Trophoblast cell (in vitro differentiated cells and primary cell): ENCODE measurements at regions not wholly inside any gene's neighbourhood (a gene's known extent, or its start where the extent isn't known, plus 50 kb on each side); places are given as distances from the start of the nearest gene placed in this dataset.

ENCODE experiments used
- DNase-seq, 2 donors: peaks; one replicate each; pipeline ENCODE4 v3.0.0-alpha.2; 2016
- H2AFZ ChIP-seq: 2 replicates; pipeline ENCODE4 v1.6.1; 2013; ENCODE audit warnings: low read length, moderate library complexity, mild to moderate bottlenecking; ENCODE audit not compliant: insufficient read depth, poor library complexity
- H2AK5ac ChIP-seq: 2 replicates; pipeline ENCODE4 v1.6.1; 2013; ENCODE audit warnings: mild to moderate bottlenecking, low read length
- H2BK120ac ChIP-seq: 2 replicates; pipeline ENCODE4 v1.6.1; 2013; ENCODE audit warnings: low read length, mild to moderate bottlenecking, moderate library complexity; ENCODE audit not compliant: insufficient read depth, poor library complexity
- H2BK12ac ChIP-seq: 2 replicates; pipeline ENCODE4 v1.6.1; 2013; ENCODE audit warnings: mild to moderate bottlenecking, low read length, moderate library complexity
- H2BK5ac ChIP-seq: 2 replicates; pipeline ENCODE4 v1.6.1; 2013; ENCODE audit warnings: low read length, low read depth, moderate library complexity, mild to moderate bottlenecking; ENCODE audit not compliant: poor library complexity
- H3K14ac ChIP-seq: 2 replicates; pipeline ENCODE4 v1.6.1; 2013; ENCODE audit warnings: mild to moderate bottlenecking, low read length
- H3K18ac ChIP-seq: 2 replicates; pipeline ENCODE4 v1.6.1; 2013; ENCODE audit warnings: mild to moderate bottlenecking, low read length
- H3K23ac ChIP-seq: 2 replicates; pipeline ENCODE4 v1.6.1; 2013; ENCODE audit warnings: low read length
- H3K27ac ChIP-seq: 2 replicates; pipeline ENCODE4 v1.5.1; 2013; ENCODE audit warnings: low read depth, mild to moderate bottlenecking, inconsistent platforms, low read length, moderate library complexity
- H3K27me3 ChIP-seq: 2 replicates; pipeline ENCODE4 v1.6.1; 2013; ENCODE audit warnings: inconsistent platforms, mild to moderate bottlenecking, low read length, moderate library complexity; ENCODE audit not compliant: insufficient read depth
- H3K36me3 ChIP-seq, 2 experiments: 1 replicate in 1 of 2; 2 replicates in 1 of 2; pipeline ENCODE4 v1.6.1; 2013; ENCODE audit warnings: low read length in 2 of 2, mild to moderate bottlenecking in 2 of 2, moderate library complexity in 1 of 2; ENCODE audit not compliant: insufficient read depth in 2 of 2, control insufficient read depth in 1 of 2
- H3K4ac ChIP-seq: 2 replicates; pipeline ENCODE4 v1.6.1; 2013; ENCODE audit warnings: low read depth, mild to moderate bottlenecking, low read length, moderate library complexity
- H3K4me1 ChIP-seq, 2 experiments: 1 replicate in 1 of 2; 2 replicates in 1 of 2; pipeline ENCODE4 v1.6.1; 2013; ENCODE audit warnings: low read length in 2 of 2, mild to moderate bottlenecking in 2 of 2, moderate library complexity in 1 of 2; ENCODE audit not compliant: insufficient read depth in 2 of 2, control insufficient read depth in 1 of 2
- H3K4me2 ChIP-seq: 2 replicates; pipeline ENCODE4 v1.6.1; 2013; ENCODE audit warnings: inconsistent platforms, mild to moderate bottlenecking, low read length, moderate library complexity
- H3K4me3 ChIP-seq: 2 replicates; pipeline ENCODE4 v1.5.1; 2013; ENCODE audit warnings: mild to moderate bottlenecking, low read depth, low read length, inconsistent platforms
- H3K79me1 ChIP-seq: one replicate; pipeline ENCODE4 v1.6.1; 2013; ENCODE audit warnings: low read length
- H3K79me2 ChIP-seq: 2 replicates; pipeline ENCODE4 v1.6.1; 2013; ENCODE audit warnings: low read length, mild to moderate bottlenecking; ENCODE audit not compliant: control insufficient read depth, insufficient read depth, poor library complexity
- H3K9ac ChIP-seq: 2 replicates; pipeline ENCODE4 v1.6.1; 2013; ENCODE audit warnings: mild to moderate bottlenecking, low read length
- H3K9me3 ChIP-seq: 2 replicates; pipeline ENCODE4 v1.6.1; 2013; ENCODE audit warnings: low read depth, mild to moderate bottlenecking, control low read depth, inconsistent platforms, low read length; ENCODE audit not compliant: insufficient read depth
- H4K12ac ChIP-seq: 2 replicates; pipeline ENCODE4 v1.6.1; 2013; ENCODE audit warnings: low read depth, mild to moderate bottlenecking, low read length, moderate library complexity
- H4K8ac ChIP-seq: 2 replicates; pipeline ENCODE4 v1.6.1; 2013; ENCODE audit warnings: low read depth, mild to moderate bottlenecking, low read length, moderate library complexity
- H4K91ac ChIP-seq: one replicate; pipeline ENCODE4 v1.6.1; 2013; ENCODE audit warnings: low read depth, mild to moderate bottlenecking, low read length, moderate library complexity
- WGBS: extraction: QIAGEN DNeasy Blood & Tissue Kit; methylation state at CpG from one replicate; pipeline ENCODE4 v1.1.7; 2013; ENCODE audit warnings: missing lambda C conversion rate; ENCODE audit not compliant: insufficient read length, insufficient coverage; ENCODE audit errors: extremely low coverage; 5-methylcytosine and 5-hydroxymethylcytosine counted together

GRCh38 chr18:42484648-42485047 is 529.6 kb downstream of the PIK3C3 start:
- Histone ChIP-seq H3K9me3 (no peaks in the 10 kb centered on the region), H4K12ac (no peak overlapping the region), H3K9ac (no peak overlapping the region), H2BK120ac (no peak overlapping the region), H3K14ac (no peak overlapping the region), H3K23ac (no peak overlapping the region), H2AFZ (no peak overlapping the region), H2AK5ac (no peak overlapping the region), H3K4me2 (no peak overlapping the region), H3K27ac (no peak overlapping the region), H3K79me2 (no peaks in the 10 kb centered on the region), H3K79me1 (no peaks in the 10 kb centered on the region), H4K8ac (no peak overlapping the region), H2BK5ac (no peak overlapping the region), H3K18ac (no peak overlapping the region), H2BK12ac (no peak overlapping the region), H3K27me3 (no peaks in the 10 kb centered on the region), H3K4me3 (no peak overlapping the region), H3K4me1 (no peaks in the 10 kb centered on the region), H3K4ac (no peak overlapping the region), H3K36me3 (no peaks in the 10 kb centered on the region), H4K91ac (no peak overlapping the region)
- no peak for DNase-seq

DNA sequence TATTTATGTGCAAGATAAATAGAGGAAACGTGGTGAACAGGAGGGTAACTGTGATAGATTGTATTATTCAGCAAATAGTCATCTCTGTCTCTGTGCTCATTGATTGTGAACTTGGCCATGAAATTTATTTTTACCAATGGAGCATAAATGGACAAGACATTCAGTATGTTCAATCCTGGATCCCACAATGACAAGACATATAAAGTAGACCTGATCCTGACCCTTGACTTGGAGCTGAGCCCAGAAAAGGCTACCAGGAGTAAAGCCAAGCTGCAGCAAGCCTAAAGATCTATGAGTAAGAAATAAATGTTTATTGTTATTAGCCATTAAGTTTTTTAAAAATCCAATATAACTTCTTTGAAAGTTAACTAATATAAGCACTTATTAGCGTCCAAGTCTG is 531.2 kb downstream of the PIK3C3 start:
- no peak for DNase-seq
- H3K4ac ChIP-seq, result no peak overlapping the region
- no peak overlapping the region for H3K14ac ChIP-seq
- H3K4me1 ChIP-seq, result no peaks in the 10 kb centered on the region
- H3K79me2 ChIP-seq, result no peaks in the 10 kb centered on the region
- H3K27ac ChIP-seq, result no peak overlapping the region
- H2BK12ac ChIP-seq, result no peak overlapping the region
- no peaks in the 10 kb centered on the region for H3K27me3 ChIP-seq
- no peak overlapping the region for H4K91ac ChIP-seq
- no peak overlapping the region for H2AFZ ChIP-seq
- H2AK5ac ChIP-seq, result no peak overlapping the region
- H2BK120ac ChIP-seq, result no peak overlapping the region
- H3K4me2 ChIP-seq, result no peak overlapping the region
- no peaks in the 10 kb centered on the region for H3K79me1 ChIP-seq
- no peak overlapping the region for H4K12ac ChIP-seq
- H3K18ac ChIP-seq, result no peak overlapping the region
- WGBS, result no CpG with 5 or more reads among the region's 2 CpGs
- H3K4me3 ChIP-seq, result no peak overlapping the region
- H3K9me3 ChIP-seq, result no peaks in the 10 kb centered on the region
- no peak overlapping the region for H3K23ac ChIP-seq
- no peak overlapping the region for H2BK5ac ChIP-seq
- H3K36me3 ChIP-seq, result no peaks in the 10 kb centered on the region
- no peak overlapping the region for H3K9ac ChIP-seq
- no peak overlapping the region for H4K8ac ChIP-seq

GRCh38 chr18:42508683-42509296 is 553.8 kb downstream of the PIK3C3 start:
- no peak overlapping the region for H3K9ac ChIP-seq
- H3K9me3 ChIP-seq, result no peaks in the 10 kb centered on the region
- no peak overlapping the region for H3K4ac ChIP-seq
- H2AK5ac ChIP-seq, result no peak overlapping the region
- H4K8ac ChIP-seq, result no peak overlapping the region
- WGBS, result no CpG with 5 or more reads among the region's 3 CpGs
- H3K4me1 ChIP-seq, result no peaks in the 10 kb centered on the region
- no peak overlapping the region for H3K27ac ChIP-seq
- no peaks in the 10 kb centered on the region for H3K79me2 ChIP-seq
- no peak overlapping the region for H2AFZ ChIP-seq
- H3K79me1 ChIP-seq, result no peaks in the 10 kb centered on the region
- H3K23ac ChIP-seq, result no peak overlapping the region
- no peak overlapping the region for H3K4me2 ChIP-seq
- H2BK12ac ChIP-seq, result no peak overlapping the region
- H2BK5ac ChIP-seq, result no peak overlapping the region
- no peaks in the 10 kb centered on the region for H3K27me3 ChIP-seq
- H3K36me3 ChIP-seq, result no peaks in the 10 kb centered on the region
- no peak overlapping the region for H4K91ac ChIP-seq
- H4K12ac ChIP-seq, result no peak overlapping the region
- H3K14ac ChIP-seq, result no peak overlapping the region
- H2BK120ac ChIP-seq, result no peak overlapping the region
- DNase-seq, result no peak
- H3K18ac ChIP-seq, result no peak overlapping the region
- no peak overlapping the region for H3K4me3 ChIP-seq

- H3K4ac ChIP-seq, result no peak overlapping the region
- H4K12ac ChIP-seq, result no peak overlapping the region
- no peaks in the 10 kb centered on the region for H3K27me3 ChIP-seq
- no peak overlapping the region for H3K23ac ChIP-seq
- H3K36me3 ChIP-seq, result no peaks in the 10 kb centered on the region
- H3K4me3 ChIP-seq, result no peak overlapping the region
- H2BK120ac ChIP-seq, result no peak overlapping the region
- no peak overlapping the region for H4K91ac ChIP-seq
- no peak overlapping the region for H2AFZ ChIP-seq
- no peak overlapping the region for H3K27ac ChIP-seq
- no peak overlapping the region for H4K8ac ChIP-seq
- H3K9me3 ChIP-seq, result no peaks in the 10 kb centered on the region
- no peak for DNase-seq
- H3K18ac ChIP-seq, result no peak overlapping the region
- no peaks in the 10 kb centered on the region for H3K4me1 ChIP-seq
- no peak overlapping the region for H3K14ac ChIP-seq
- H3K79me2 ChIP-seq, result no peaks in the 10 kb centered on the region
- H2BK5ac ChIP-seq, result no peak overlapping the region
- no peak overlapping the region for H3K9ac ChIP-seq
- H3K4me2 ChIP-seq, result no peak overlapping the region
- H2AK5ac ChIP-seq, result no peak overlapping the region
- no peak overlapping the region for H2BK12ac ChIP-seq
- no peaks in the 10 kb centered on the region for H3K79me1 ChIP-seq
- no CpG with 5 or more reads among the region's 1 CpG for WGBS
These were observed 554.8 kb downstream of the PIK3C3 start for GRCh38 chr18:42509750-42510415.
